HEK293 (cell line): ENCODE measurements at regions not wholly inside any gene's neighbourhood (a gene's known extent, or its start where the extent isn't known, plus 50 kb on each side); places are given as distances from the start of the nearest gene placed in this dataset.

ENCODE experiments used
- CTCF ChIA-PET: fragments of 350-600 bp; formaldehyde crosslinking; extraction: SDS; loops from one replicate; lab custom pipeline; 2021; ENCODE audit warnings: antibody characterized with exemption; lab: Yijun Ruan, JAX
- POLR2A ChIA-PET: fragments of 300-600 bp; formaldehyde crosslinking; extraction: SDS; loops from one replicate; lab custom pipeline; 2020; ENCODE audit warnings: antibody characterized with exemption, inconsistent platforms; lab: Yijun Ruan, JAX
- H3K27ac ChIP-seq: fragments of 200-500 bp; sonication (Bioruptor generic); 2 replicates; pipeline ENCODE4 v1.5.1; 2014; ENCODE audit warnings: low read depth, low read length, control low read depth, inconsistent platforms; ENCODE audit errors: extremely low read depth
- H3K36me3 ChIP-seq, 2 experiments: fragments of 200-500 bp in 1 of 2; sonication (Bioruptor generic) in 1 of 2; 1 replicate in 1 of 2; 2 replicates in 1 of 2; pipeline ENCODE4 v1.5.1; 2014 to 2017; ENCODE audit warnings: inconsistent platforms in 2 of 2, low read length in 2 of 2; ENCODE audit not compliant: control insufficient read depth in 2 of 2, insufficient read depth in 1 of 2
- H3K4me1 ChIP-seq: fragments of 200-500 bp; sonication (Bioruptor generic); 2 replicates; pipeline ENCODE4 v1.5.1; 2014; ENCODE audit warnings: mild to moderate bottlenecking, low read length, inconsistent platforms; ENCODE audit not compliant: control insufficient read depth, insufficient read depth
- H3K4me3 ChIP-seq: 2 replicates; pipeline ENCODE4 v1.5.1; 2011; ENCODE audit warnings: low read depth, mild to moderate bottlenecking, control low read depth, low read length, moderate library complexity
- H3K9me3 ChIP-seq: fragments of 200-500 bp; sonication (Bioruptor generic); 2 replicates; pipeline ENCODE4 v1.5.1; 2014; ENCODE audit warnings: low read depth, low read length, inconsistent platforms; ENCODE audit not compliant: control insufficient read depth, insufficient read depth
- BCL11A ChIP-seq: fragments of 450-650 bp; formaldehyde crosslinking; IDR thresholded peaks from 2 replicates; pipeline ENCODE4 v1.5.1; 2016; ENCODE audit warnings: low read depth, missing biosample characterization, missing genetic modification characterization
- GLIS2 ChIP-seq: fragments of 450-650 bp; formaldehyde crosslinking; IDR thresholded peaks from 2 replicates; pipeline ENCODE4 v1.5.1; 2016; ENCODE audit warnings: missing biosample characterization, missing genetic modification characterization
- KLF1 ChIP-seq: fragments of 450-650 bp; formaldehyde crosslinking; IDR thresholded peaks from 2 replicates; pipeline ENCODE4 v1.5.1; 2016; ENCODE audit warnings: missing biosample characterization, missing genetic modification characterization
- KLF16 ChIP-seq: fragments of 450-650 bp; formaldehyde crosslinking; IDR thresholded peaks from 2 replicates; pipeline ENCODE4 v1.5.1; 2017; ENCODE audit warnings: missing biosample characterization, missing genetic modification characterization
- KLF9 ChIP-seq: fragments of 450-650 bp; formaldehyde crosslinking; IDR thresholded peaks from 2 replicates; pipeline ENCODE4 v1.5.1; 2016; ENCODE audit warnings: missing biosample characterization, missing genetic modification characterization, low read depth
- OVOL3 ChIP-seq: fragments of 450-650 bp; formaldehyde crosslinking; IDR thresholded peaks from 2 replicates; pipeline ENCODE4 v1.5.1; 2016; ENCODE audit warnings: missing biosample characterization, missing genetic modification characterization
- ZFP41 ChIP-seq: fragments of 450-650 bp; formaldehyde crosslinking; IDR thresholded peaks from 2 replicates; pipeline ENCODE4 v1.5.1; 2016; ENCODE audit warnings: missing biosample characterization, missing genetic modification characterization, borderline replicate concordance
- ZNF112 ChIP-seq: fragments of 450-650 bp; formaldehyde crosslinking; IDR thresholded peaks from 2 replicates; pipeline ENCODE4 v1.5.0; 2017; ENCODE audit warnings: missing biosample characterization, missing genetic modification characterization
- ZNF146 ChIP-seq: fragments of 450-650 bp; formaldehyde crosslinking; IDR thresholded peaks from 2 replicates; pipeline ENCODE4 v1.5.1; 2016; ENCODE audit warnings: missing biosample characterization, missing genetic modification characterization
- ZNF214 ChIP-seq: fragments of 450-650 bp; formaldehyde crosslinking; IDR thresholded peaks from 2 replicates; pipeline ENCODE4 v1.5.1; 2017; ENCODE audit warnings: missing biosample characterization, mild to moderate bottlenecking, missing genetic modification characterization, borderline replicate concordance
- ZNF24 ChIP-seq: fragments of 450-650 bp; formaldehyde crosslinking; IDR thresholded peaks from 2 replicates; pipeline ENCODE4 v1.5.1; 2016; ENCODE audit warnings: missing biosample characterization, missing genetic modification characterization
- ZNF350 ChIP-seq: fragments of 450-650 bp; formaldehyde crosslinking; IDR thresholded peaks from 2 replicates; pipeline ENCODE4 v1.5.0; 2017; ENCODE audit warnings: missing biosample characterization, mild to moderate bottlenecking, missing genetic modification characterization
- ZNF37A ChIP-seq: fragments of 450-650 bp; IDR thresholded peaks from 2 replicates; pipeline ENCODE4 v1.5.1; 2018; ENCODE audit warnings: missing biosample characterization, missing genetic modification characterization
- ZNF510 ChIP-seq: fragments of 450-650 bp; formaldehyde crosslinking; IDR thresholded peaks from 2 replicates; pipeline ENCODE4 v1.5.1; 2018; ENCODE audit warnings: mild to moderate bottlenecking, missing genetic modification characterization, missing biosample characterization; ENCODE audit not compliant: insufficient replicate concordance
- ZNF549 ChIP-seq: fragments of 450-650 bp; IDR thresholded peaks from 2 replicates; pipeline ENCODE4 v1.5.1; 2018; ENCODE audit warnings: missing biosample characterization, missing genetic modification characterization, mild to moderate bottlenecking, inconsistent platforms, moderate library complexity
- ZNF558 ChIP-seq: fragments of 450-650 bp; formaldehyde crosslinking; IDR thresholded peaks from 2 replicates; pipeline ENCODE4 v1.5.1; 2016; ENCODE audit warnings: missing biosample characterization, missing genetic modification characterization
- ZNF600 ChIP-seq: fragments of 450-650 bp; formaldehyde crosslinking; IDR thresholded peaks from 2 replicates; pipeline ENCODE4 v1.5.1; 2016; ENCODE audit warnings: missing biosample characterization, missing genetic modification characterization
- ZNF776 ChIP-seq: fragments of 450-650 bp; formaldehyde crosslinking; IDR thresholded peaks from 2 replicates; pipeline ENCODE4 v1.5.0; 2017; ENCODE audit warnings: missing biosample characterization, missing genetic modification characterization, borderline replicate concordance
- ZNF843 ChIP-seq: fragments of 450-650 bp; formaldehyde crosslinking; IDR thresholded peaks from 2 replicates; pipeline ENCODE4 v1.5.1; 2016; ENCODE audit warnings: missing biosample characterization, missing genetic modification characterization
- TF ChIP-seq, protein P1 (sequence below): fragments of 450-650 bp; IDR thresholded peaks from 2 replicates; pipeline ENCODE4 v1.5.1; 2018; ENCODE audit warnings: missing biosample characterization, mild to moderate bottlenecking, missing genetic modification characterization
- TF ChIP-seq, protein P2 (sequence below): fragments of 450-650 bp; formaldehyde crosslinking; IDR thresholded peaks from 2 replicates; pipeline ENCODE4 v1.5.1; 2016; ENCODE audit warnings: missing biosample characterization, missing genetic modification characterization
- TF ChIP-seq, protein P3 (sequence below): fragments of 450-650 bp; formaldehyde crosslinking; IDR thresholded peaks from 2 replicates; pipeline ENCODE4 v1.5.1; 2016; ENCODE audit warnings: missing biosample characterization, missing genetic modification characterization
- TF ChIP-seq, protein P4 (sequence below): fragments of 450-650 bp; formaldehyde crosslinking; IDR thresholded peaks from 2 replicates; pipeline ENCODE4 v1.5.1; 2016; ENCODE audit warnings: missing biosample characterization, missing genetic modification characterization
- TF ChIP-seq, protein P5 (sequence below): fragments of 450-650 bp; formaldehyde crosslinking; IDR thresholded peaks from 2 replicates; pipeline ENCODE4 v1.5.1; 2017; ENCODE audit warnings: missing biosample characterization, missing genetic modification characterization
- TF ChIP-seq, protein P6 (sequence below): fragments of 450-650 bp; formaldehyde crosslinking; IDR thresholded peaks from 2 replicates; pipeline ENCODE4 v1.5.1; 2016; ENCODE audit warnings: missing biosample characterization, missing genetic modification characterization

DNA sequence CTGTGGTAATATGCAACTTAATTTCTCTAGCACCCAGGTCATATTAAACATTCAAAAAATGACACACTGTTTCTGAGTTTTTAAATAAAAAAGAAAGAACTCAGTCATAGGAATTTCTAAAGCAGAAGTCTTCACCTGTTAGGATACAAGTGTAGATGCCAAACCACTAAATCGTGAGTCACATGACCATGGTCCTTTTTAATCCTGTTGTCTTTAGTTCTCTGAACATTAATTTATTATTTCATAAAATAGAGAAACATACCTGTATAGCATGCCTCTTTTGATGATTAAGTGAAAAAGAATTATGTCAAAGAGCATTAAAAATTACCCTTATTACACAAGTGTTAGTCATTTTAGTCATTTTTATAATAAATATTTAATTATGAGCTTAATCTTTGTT, 398.8 kb downstream of the CCDC85A start:
- POLR2A ChIA-PET: no interaction called here
- H3K36me3 ChIP-seq: no peaks in the 10 kb centered on the region
- no peaks in the 10 kb centered on the region for H3K4me1 ChIP-seq
- H3K9me3 ChIP-seq: no peaks in the 10 kb centered on the region
- H3K4me3 ChIP-seq: no peak overlapping the region
- TF ChIP-seq ZNF112 (no peak), KLF9 (tag by site-specific recombination) (no peak), ZNF214 (tag by site-specific recombination) (no peak), ZNF37A (tag by site-specific recombination) (no peak), ZNF510 (no peak), ZNF843 (tag by site-specific recombination) (no peak), ZNF350 (no peak), ZNF600 (tag by site-specific recombination) (no peak)
- TF ChIP-seq, protein P1, sequence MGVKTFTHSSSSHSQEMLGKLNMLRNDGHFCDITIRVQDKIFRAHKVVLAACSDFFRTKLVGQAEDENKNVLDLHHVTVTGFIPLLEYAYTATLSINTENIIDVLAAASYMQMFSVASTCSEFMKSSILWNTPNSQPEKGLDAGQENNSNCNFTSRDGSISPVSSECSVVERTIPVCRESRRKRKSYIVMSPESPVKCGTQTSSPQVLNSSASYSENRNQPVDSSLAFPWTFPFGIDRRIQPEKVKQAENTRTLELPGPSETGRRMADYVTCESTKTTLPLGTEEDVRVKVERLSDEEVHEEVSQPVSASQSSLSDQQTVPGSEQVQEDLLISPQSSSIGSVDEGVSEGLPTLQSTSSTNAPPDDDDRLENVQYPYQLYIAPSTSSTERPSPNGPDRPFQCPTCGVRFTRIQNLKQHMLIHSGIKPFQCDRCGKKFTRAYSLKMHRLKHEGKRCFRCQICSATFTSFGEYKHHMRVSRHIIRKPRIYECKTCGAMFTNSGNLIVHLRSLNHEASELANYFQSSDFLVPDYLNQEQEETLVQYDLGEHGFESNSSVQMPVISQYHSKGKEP (tag by site-specific recombination): no peak
- TF ChIP-seq, protein P2, sequence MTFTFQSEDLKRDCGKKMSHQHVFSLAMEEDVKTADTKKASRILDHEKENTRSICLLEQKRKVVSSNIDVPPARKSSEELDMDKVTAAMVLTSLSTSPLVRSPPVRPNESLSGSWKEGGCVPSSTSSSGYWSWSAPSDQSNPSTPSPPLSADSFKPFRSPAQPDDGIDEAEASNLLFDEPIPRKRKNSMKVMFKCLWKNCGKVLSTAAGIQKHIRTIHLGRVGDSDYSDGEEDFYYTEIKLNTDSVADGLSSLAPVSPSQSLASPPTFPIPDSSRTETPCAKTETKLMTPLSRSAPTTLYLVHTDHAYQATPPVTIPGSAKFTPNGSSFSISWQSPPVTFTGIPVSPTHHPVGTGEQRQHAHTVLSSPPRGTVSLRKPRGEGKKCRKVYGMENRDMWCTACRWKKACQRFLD (tag by site-specific recombination): no peak
- TF ChIP-seq, protein P3, sequence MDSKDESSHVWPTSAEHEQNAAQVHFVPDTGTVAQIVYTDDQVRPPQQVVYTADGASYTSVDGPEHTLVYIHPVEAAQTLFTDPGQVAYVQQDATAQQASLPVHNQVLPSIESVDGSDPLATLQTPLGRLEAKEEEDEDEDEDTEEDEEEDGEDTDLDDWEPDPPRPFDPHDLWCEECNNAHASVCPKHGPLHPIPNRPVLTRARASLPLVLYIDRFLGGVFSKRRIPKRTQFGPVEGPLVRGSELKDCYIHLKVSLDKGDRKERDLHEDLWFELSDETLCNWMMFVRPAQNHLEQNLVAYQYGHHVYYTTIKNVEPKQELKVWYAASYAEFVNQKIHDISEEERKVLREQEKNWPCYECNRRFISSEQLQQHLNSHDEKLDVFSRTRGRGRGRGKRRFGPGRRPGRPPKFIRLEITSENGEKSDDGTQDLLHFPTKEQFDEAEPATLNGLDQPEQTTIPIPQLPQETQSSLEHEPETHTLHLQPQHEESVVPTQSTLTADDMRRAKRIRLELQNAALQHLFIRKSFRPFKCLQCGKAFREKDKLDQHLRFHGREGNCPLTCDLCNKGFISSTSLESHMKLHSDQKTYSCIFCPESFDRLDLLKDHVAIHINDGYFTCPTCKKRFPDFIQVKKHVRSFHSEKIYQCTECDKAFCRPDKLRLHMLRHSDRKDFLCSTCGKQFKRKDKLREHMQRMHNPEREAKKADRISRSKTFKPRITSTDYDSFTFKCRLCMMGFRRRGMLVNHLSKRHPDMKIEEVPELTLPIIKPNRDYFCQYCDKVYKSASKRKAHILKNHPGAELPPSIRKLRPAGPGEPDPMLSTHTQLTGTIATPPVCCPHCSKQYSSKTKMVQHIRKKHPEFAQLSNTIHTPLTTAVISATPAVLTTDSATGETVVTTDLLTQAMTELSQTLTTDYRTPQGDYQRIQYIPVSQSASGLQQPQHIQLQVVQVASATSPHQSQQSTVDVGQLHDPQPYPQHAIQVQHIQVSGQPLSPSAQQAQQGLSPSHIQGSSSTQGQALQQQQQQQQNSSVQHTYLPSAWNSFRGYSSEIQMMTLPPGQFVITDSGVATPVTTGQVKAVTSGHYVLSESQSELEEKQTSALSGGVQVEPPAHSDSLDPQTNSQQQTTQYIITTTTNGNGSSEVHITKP: no peak
- CTCF ChIA-PET: no interaction called here
- H3K27ac ChIP-seq: no peak overlapping the region

DNA sequence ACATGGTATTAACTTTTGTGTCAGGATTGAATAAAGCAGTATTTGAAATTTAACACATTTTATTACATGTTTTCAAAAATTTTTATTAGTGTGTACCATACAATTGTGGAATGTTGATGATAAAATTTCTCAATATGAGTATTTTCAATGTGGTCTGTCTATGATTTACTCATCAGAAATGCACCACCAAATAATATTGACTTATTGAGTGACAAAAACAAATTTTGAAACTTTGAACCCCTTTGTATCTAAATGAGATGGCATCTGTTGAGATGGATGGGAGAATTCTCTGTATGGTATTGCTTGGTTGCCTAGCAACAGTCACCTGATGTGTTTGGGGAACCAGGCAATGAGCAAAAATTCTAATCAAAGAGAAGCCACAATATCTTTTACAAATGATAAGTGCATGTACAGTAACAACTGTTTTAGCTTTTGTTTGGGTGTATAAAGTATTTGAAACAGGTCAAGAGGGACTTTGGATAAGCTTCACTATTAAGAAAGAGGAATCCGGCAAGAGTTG, 400.1 kb downstream of the CCDC85A start:
- Histone ChIP-seq H3K4me1 (no peaks in the 10 kb centered on the region), H3K27ac (no peak overlapping the region), H3K9me3 (no peaks in the 10 kb centered on the region), H3K36me3 (no peaks in the 10 kb centered on the region), H3K4me3 (no peak overlapping the region)
- TF ChIP-seq ZNF146 (tag by site-specific recombination) (no peak), ZNF549 (tag by site-specific recombination) (no peak), ZFP41 (tag by site-specific recombination) (no peak), KLF16 (tag by site-specific recombination) (no peak), GLIS2 (tag by site-specific recombination) (no peak), ZNF558 (no peak), ZNF24 (tag by site-specific recombination) (no peak), OVOL3 (no peak), ZNF776 (tag by site-specific recombination) (no peak), KLF1 (tag by site-specific recombination) (no peak), BCL11A (tag by site-specific recombination) (no peak)
- TF ChIP-seq, protein P4, sequence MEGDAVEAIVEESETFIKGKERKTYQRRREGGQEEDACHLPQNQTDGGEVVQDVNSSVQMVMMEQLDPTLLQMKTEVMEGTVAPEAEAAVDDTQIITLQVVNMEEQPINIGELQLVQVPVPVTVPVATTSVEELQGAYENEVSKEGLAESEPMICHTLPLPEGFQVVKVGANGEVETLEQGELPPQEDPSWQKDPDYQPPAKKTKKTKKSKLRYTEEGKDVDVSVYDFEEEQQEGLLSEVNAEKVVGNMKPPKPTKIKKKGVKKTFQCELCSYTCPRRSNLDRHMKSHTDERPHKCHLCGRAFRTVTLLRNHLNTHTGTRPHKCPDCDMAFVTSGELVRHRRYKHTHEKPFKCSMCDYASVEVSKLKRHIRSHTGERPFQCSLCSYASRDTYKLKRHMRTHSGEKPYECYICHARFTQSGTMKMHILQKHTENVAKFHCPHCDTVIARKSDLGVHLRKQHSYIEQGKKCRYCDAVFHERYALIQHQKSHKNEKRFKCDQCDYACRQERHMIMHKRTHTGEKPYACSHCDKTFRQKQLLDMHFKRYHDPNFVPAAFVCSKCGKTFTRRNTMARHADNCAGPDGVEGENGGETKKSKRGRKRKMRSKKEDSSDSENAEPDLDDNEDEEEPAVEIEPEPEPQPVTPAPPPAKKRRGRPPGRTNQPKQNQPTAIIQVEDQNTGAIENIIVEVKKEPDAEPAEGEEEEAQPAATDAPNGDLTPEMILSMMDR (tag by site-specific recombination): no peak
- TF ChIP-seq, protein P5, sequence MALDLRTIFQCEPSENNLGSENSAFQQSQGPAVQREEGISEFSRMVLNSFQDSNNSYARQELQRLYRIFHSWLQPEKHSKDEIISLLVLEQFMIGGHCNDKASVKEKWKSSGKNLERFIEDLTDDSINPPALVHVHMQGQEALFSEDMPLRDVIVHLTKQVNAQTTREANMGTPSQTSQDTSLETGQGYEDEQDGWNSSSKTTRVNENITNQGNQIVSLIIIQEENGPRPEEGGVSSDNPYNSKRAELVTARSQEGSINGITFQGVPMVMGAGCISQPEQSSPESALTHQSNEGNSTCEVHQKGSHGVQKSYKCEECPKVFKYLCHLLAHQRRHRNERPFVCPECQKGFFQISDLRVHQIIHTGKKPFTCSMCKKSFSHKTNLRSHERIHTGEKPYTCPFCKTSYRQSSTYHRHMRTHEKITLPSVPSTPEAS (tag by site-specific recombination): no peak
- TF ChIP-seq, protein P6, sequence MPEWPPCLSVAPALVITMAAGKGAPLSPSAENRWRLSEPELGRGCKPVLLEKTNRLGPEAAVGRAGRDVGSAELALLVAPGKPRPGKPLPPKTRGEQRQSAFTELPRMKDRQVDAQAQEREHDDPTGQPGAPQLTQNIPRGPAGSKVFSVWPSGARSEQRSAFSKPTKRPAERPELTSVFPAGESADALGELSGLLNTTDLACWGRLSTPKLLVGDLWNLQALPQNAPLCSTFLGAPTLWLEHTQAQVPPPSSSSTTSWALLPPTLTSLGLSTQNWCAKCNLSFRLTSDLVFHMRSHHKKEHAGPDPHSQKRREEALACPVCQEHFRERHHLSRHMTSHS (tag by site-specific recombination): no peak
- ChIA-PET CTCF (no interaction called here), POLR2A (no interaction called here)
